Mucosa of rectum (tissue), 2 donors: ENCODE measurements at regions not wholly inside any gene's neighbourhood (a gene's known extent, or its start where the extent isn't known, plus 50 kb on each side); places are given as distances from the start of the nearest gene placed in this dataset.

ENCODE experiments used
- H3K27ac ChIP-seq, 2 donors: one replicate each; pipeline ENCODE4 v1.7.0; 2013; ENCODE audit warnings: inconsistent platforms in 2 of 2, low read depth in 2 of 2, low read length in 2 of 2
- H3K27me3 ChIP-seq, 2 donors: one replicate each; pipeline ENCODE4 v1.7.0; 2013; ENCODE audit warnings: low read length in 2 of 2; ENCODE audit not compliant: control insufficient read depth in 2 of 2, insufficient read depth in 2 of 2
- H3K36me3 ChIP-seq, 2 donors: one replicate each; pipeline ENCODE4 v1.7.0; 2013; ENCODE audit warnings: low read length in 2 of 2; ENCODE audit not compliant: control insufficient read depth in 2 of 2, insufficient read depth in 2 of 2
- H3K4me1 ChIP-seq, 2 donors: one replicate each; pipeline ENCODE4 v1.7.0; 2013; ENCODE audit warnings: low read length in 2 of 2, mild to moderate bottlenecking in 1 of 2; ENCODE audit not compliant: control insufficient read depth in 2 of 2, insufficient read depth in 2 of 2
- H3K4me3 ChIP-seq, 2 donors: one replicate each; pipeline ENCODE4 v1.7.0; 2013; ENCODE audit warnings: low read length in 2 of 2
- H3K9ac ChIP-seq, 2 donors: one replicate each; pipeline ENCODE4 v1.7.0; 2013; ENCODE audit warnings: low read length in 2 of 2, low read depth in 1 of 2, mild to moderate bottlenecking in 1 of 2
- H3K9me3 ChIP-seq, 2 donors: one replicate each; pipeline ENCODE4 v1.7.0; 2013; ENCODE audit warnings: low read length in 2 of 2; ENCODE audit not compliant: control insufficient read depth in 2 of 2
- donor health status: healthy.
- donor health status: Normal muscosa, but diverticular disease.

DNA sequence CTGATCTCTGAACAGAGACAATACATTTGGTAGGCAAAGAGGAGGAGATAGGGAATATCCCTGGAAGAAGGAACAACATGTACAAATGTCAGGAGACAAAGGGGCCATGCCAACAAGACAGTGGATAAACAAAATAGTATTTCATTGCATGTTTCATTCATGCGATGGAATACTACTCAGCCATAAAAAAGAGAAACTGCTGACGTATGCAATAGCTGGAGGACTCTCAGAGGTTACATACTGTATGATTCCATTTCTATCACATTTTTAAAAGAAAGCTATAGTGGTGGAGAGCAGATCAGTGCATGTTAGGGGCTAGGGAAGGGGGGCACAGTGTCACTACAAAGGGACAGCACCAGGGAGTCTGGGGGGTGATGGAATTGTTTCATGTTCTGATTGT lies 572.9 kb upstream of the CADM1 start:
- no peak overlapping the region for H3K4me3 ChIP-seq
- H3K36me3 ChIP-seq: no peaks in the 10 kb centered on the region
- H3K27ac ChIP-seq: no peak overlapping the region
- H3K4me1 ChIP-seq: no peaks in the 10 kb centered on the region
- peaks cover 0 to 5% of the 10 kb centered on the region in 2 donors for H3K27me3 ChIP-seq
- no peaks in the 10 kb centered on the region for H3K9me3 ChIP-seq
- H3K9ac ChIP-seq: no peak overlapping the region

DNA sequence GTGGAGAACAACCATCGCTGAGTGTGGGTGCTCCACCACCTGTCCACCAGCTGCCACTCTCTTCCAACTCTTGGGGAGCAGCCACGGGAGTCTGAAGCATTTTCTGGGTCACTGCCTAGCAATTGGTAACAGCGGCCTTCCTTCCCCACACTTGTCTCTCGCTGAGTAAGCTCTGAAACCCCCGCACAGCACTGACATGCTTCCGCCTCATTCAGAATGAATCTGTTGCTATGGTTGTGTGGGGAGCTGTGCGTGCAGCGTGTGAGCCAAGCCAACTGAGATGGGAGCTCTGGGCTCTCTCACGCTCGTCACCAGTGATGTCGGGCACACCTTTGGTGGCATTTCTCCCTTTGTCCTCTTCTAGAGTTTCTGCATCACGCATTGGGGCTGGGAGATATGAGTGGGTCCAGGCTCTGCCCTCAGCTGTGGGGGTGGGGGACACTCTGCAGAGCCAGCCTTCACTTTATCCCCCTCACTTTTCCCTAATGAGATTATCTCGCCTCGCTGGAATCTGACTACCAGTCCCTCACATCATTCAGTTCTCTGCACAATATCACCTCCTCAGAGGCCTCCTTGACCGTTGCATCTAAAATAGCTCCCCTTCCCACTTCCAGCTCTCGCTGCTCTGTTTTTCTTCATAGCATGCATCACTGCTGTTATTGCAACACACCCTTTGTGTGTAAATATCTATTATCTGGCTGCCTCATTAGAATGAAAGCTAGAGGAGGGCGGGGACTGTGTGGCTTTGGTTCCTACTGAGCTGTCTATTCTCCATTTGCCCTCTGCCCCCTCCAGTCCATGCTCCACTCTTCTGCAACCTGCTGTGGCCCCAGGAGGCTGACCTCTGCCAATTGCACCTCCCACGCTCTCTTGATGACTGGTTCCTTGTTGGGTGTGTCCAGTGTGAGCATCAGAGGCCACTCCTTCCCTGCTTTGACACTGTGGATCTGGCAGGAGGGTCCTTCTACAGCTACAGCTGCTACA lies 569.9 kb upstream of the CADM1 start:
- H3K27me3 ChIP-seq: peaks cover 5 to 6% of the 10 kb centered on the region in 2 donors
- H3K4me1 ChIP-seq: no peaks in the 10 kb centered on the region
- H3K9me3 ChIP-seq: no peaks in the 10 kb centered on the region
- no peak overlapping the region for H3K27ac ChIP-seq
- H3K36me3 ChIP-seq: no peaks in the 10 kb centered on the region
- H3K9ac ChIP-seq: no peak overlapping the region
- H3K4me3 ChIP-seq: no peak overlapping the region

DNA sequence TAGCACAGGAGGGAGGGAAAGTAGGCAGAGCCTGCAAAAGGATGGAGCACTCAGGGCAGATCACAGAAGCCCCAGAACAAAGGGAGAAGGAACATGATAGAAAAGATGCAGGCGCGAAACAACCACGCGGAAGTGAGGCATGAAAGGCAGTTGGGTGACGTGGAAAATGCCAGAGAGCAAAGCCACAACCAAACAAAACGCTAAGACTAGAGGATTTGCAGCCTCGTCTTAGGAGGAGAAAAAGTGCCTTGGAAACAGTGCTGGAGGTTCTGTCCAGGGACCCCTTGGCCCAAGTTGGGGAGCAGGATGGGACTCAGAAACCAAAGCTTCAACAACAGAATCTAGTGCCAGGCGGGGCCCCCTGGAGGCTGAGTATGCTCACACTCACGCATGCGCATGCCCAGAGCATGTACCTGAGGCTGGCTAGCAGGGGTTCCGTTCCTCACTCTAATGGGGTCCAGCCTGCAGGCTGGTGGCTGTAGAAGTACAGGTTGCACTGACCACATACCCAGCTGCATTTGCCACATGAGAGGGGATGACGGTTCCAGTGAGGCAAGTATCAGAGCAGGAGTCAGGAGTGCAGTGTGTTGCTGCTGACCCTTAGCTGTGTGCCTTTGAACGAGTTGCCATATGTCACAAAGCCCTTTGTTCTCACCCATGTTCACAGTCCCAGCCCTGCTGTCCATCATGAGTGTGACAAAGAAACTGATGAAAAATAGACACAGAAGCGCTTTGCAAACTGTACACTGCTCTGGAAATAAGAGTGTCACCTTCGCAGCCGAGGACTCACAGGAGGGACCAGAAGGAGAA lies 568.6 kb upstream of the CADM1 start:
- Histone ChIP-seq H3K9ac (no peak overlapping the region), H3K36me3 (no peaks in the 10 kb centered on the region), H3K27me3 (peaks cover 5 to 6% of the 10 kb centered on the region in 2 donors), H3K27ac (no peak overlapping the region), H3K9me3 (no peaks in the 10 kb centered on the region), H3K4me3 (no peak overlapping the region), H3K4me1 (no peaks in the 10 kb centered on the region)

DNA sequence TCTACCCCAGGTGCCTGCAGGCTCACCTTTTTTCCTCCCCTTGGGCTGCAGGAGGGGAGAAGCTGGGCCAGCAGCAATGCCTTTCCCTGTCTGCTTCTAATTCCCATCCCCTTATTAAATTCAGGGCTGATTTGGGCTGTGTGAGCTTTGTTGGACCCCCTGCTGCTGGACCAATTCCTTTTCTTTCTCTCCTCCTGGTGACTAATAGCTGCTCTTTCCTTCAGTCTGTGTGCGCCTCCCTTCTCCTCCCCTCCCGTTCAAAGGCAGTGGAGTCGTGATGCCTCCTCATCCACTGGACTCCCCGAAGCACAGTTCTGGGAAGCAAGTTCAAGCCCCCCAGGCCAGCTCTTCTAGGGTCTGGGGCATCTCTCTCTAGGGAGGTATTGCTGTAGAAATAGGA lies 567.9 kb upstream of the CADM1 start:
- Histone ChIP-seq H3K27ac (no peak overlapping the region), H3K9me3 (no peaks in the 10 kb centered on the region), H3K36me3 (no peaks in the 10 kb centered on the region), H3K27me3 (peaks cover 5 to 6% of the 10 kb centered on the region in 2 donors), H3K9ac (no peak overlapping the region), H3K4me1 (no peaks in the 10 kb centered on the region), H3K4me3 (no peak overlapping the region)

DNA sequence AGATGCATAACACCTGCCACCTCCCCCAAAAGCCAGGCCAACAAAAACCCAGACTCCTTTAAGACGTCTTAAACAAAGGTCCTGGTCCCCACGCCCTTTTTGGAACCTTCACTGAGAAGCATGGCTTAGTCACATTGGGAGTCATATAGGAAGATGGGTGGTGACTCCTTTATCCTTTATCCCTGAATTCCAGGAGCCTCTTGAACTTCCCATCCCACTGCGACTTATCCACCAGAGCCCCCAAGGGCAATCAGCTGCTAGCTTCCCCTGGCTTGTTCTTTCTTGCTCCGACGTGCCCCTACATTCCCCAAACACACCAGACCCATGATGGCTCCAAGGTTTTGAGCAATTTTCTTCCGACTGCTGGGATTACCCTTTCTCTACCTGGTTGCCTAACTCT lies 567.0 kb upstream of the CADM1 start:
- no peak overlapping the region for H3K4me3 ChIP-seq
- no peaks in the 10 kb centered on the region for H3K9me3 ChIP-seq
- no peaks in the 10 kb centered on the region for H3K4me1 ChIP-seq
- H3K27me3 ChIP-seq: peaks cover 5 to 6% of the 10 kb centered on the region in 2 donors
- no peaks in the 10 kb centered on the region for H3K36me3 ChIP-seq
- H3K9ac ChIP-seq: no peak overlapping the region
- no peak overlapping the region for H3K27ac ChIP-seq

DNA sequence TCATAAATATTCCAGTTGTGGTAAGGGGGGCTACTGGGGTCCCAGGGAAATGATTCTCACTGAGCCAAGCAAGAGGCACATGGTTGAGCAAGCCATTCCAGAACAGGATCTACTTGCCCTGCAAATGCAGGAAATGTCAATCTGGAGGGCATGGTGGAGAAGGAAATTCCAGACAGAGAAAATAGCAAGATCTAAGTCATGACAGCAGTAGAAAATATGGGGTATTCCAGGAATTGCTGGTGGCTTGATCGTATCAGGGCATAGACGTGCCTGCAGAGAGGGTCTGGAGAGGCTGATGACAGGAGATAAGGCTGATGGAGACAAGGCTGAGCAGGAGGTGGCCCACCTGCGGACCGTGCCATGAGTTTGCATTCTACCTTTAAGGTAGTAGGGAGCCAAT lies 566.3 kb upstream of the CADM1 start:
- H3K9me3 ChIP-seq: no peaks in the 10 kb centered on the region
- H3K9ac ChIP-seq: no peak overlapping the region
- no peak overlapping the region for H3K27ac ChIP-seq
- H3K4me3 ChIP-seq: no peak overlapping the region
- no peaks in the 10 kb centered on the region for H3K4me1 ChIP-seq
- H3K36me3 ChIP-seq: no peaks in the 10 kb centered on the region
- H3K27me3 ChIP-seq: peaks cover 5 to 6% of the 10 kb centered on the region in 2 donors

DNA sequence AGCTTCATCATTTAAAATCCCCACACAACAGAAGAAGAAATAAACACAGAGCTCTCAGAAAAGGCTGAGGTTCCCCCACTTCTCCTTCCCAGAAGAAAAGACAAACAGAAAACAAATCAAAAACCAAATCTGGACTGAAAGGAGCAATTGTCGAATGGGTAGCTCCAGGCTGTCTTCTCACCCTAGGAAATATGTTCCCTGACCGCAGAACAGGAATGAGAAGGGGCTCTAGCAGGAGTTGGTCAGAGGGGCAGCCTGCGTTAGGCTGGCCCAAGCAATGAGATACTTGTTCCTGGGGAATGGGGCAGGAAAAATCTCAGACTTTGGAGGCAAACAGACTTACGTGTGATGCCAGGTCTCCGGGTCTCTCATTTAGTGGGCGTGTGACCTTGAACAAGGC lies 562.6 kb upstream of the CADM1 start:
- Histone ChIP-seq H3K9me3 (no peaks in the 10 kb centered on the region), H3K9ac (no peak overlapping the region), H3K27me3 (peaks cover 0 to 6% of the 10 kb centered on the region in 2 donors), H3K36me3 (no peaks in the 10 kb centered on the region), H3K4me1 (no peaks in the 10 kb centered on the region), H3K4me3 (no peak overlapping the region), H3K27ac (no peak overlapping the region)

DNA sequence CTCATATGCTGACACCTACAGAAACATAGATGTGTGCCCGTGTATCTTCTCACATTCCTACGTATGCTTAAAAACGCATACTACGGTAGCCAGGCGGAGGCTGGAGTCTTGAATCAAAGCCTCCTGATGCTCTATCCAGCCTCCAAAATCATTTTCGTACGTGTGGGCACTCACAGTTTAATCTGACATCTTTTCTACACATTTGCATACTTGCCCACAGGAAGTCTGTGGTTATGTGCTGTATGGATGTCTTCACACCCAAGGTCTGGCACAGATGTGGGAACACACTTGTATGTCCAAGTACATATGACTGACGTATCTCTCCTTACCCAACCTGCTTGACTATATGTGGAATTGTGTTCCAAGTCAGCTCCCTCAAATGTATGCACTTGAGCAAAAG lies 561.8 kb upstream of the CADM1 start:
- no peak overlapping the region for H3K4me3 ChIP-seq
- H3K9ac ChIP-seq: no peak overlapping the region
- no peak overlapping the region for H3K27ac ChIP-seq
- H3K27me3 ChIP-seq: peaks cover 0 to 6% of the 10 kb centered on the region in 2 donors
- no peaks in the 10 kb centered on the region for H3K4me1 ChIP-seq
- H3K9me3 ChIP-seq: no peaks in the 10 kb centered on the region
- no peaks in the 10 kb centered on the region for H3K36me3 ChIP-seq

DNA sequence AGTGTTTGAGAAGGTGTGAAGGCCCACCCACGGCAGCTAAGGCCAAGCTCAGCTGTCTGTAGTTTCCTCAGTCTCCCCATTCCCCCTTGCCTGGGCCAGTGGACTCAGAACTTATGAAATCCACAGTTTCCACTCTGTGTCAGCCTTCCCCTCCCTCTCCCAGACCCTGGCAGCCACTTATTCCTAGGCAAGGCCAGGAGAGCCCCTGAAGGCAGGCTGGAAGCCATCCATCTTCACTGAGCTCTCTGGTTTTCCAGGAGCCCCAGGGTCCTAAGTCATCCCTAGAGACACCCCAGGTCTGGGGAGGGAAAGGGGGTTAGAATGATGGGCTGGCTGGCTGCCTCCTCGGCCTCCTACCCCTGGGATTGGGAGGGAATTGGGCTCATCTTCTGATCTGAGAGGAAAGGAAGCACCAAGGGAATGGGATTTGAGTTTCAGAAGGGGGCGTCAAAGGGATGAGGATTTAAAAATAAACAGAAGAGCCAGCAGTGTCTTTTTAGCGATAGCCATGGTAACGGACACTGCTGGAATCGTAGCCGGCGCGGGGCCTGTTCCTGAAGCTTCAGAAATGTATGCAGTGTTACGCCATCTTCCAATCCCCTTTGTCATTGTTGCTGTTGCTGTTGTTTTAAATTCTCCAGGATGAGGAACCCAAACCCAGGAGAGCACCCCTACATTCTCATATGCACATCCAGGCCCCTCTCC lies 561.1 kb upstream of the CADM1 start:
- Histone ChIP-seq H3K27me3 (peaks cover 0 to 3% of the 10 kb centered on the region in 2 donors), H3K9me3 (no peaks in the 10 kb centered on the region), H3K4me1 (no peaks in the 10 kb centered on the region), H3K36me3 (no peaks in the 10 kb centered on the region), H3K4me3 (no peak overlapping the region), H3K9ac (no peak overlapping the region), H3K27ac (no peak overlapping the region)
